ENCODE measurements at regions not wholly inside any gene's neighbourhood (a gene's known extent, or its start where the extent isn't known, plus 50 kb on each side); places are given as distances from the start of the nearest gene placed in this dataset.

GRCh38 chr11:134751766-134752165 is 339.7 kb upstream of the B3GAT1 start:
- TF ChIP-seq POLR2A (IDR thresholded peaks at IDR 0.05) (no peak), CTCF (IDR thresholded peaks at IDR 0.05) (no peak)

Measured in uterus (tissue), 2 donors.